GM21447 (cell line): ENCODE measurements at regions not wholly inside any gene's neighbourhood (a gene's known extent, or its start where the extent isn't known, plus 50 kb on each side); places are given as distances from the start of the nearest gene placed in this dataset.
"Not testable (repeated sequence)": the region's sequence is repeated elsewhere in the genome, so short reads cannot be mapped to it uniquely, and the experiment has no call there.

Experiments
- ATAC-seq: cut with Tn5 transposase; IDR thresholded peaks from one replicate; pipeline ENCODE4 v1.9.1; 2021; ENCODE audit not compliant: unreplicated experiment

DNA sequence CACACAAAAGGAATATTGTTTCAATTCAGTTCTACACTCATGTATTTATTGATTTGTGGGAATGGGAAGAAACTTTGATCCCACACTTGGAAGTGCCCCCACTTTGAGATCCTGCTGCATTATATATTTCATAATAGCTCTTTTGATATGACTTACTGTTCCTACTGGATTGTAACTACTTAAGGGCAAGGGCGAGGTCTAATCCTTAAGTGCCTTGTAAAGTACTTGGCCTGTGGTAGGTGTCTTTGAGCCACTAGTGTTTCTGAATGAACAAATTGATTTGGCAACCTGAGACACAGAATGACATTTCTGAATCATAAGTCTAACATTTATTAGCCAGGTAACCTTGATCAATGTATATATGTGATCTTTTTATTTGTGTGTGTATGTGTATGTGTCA is 767.2 kb downstream of the RAB28 start:
- ATAC-seq, result no peak

- no peak for ATAC-seq
These were observed 771.3 kb downstream of the RAB28 start for GRCh38 chr4:12712648-12713339.

DNA sequence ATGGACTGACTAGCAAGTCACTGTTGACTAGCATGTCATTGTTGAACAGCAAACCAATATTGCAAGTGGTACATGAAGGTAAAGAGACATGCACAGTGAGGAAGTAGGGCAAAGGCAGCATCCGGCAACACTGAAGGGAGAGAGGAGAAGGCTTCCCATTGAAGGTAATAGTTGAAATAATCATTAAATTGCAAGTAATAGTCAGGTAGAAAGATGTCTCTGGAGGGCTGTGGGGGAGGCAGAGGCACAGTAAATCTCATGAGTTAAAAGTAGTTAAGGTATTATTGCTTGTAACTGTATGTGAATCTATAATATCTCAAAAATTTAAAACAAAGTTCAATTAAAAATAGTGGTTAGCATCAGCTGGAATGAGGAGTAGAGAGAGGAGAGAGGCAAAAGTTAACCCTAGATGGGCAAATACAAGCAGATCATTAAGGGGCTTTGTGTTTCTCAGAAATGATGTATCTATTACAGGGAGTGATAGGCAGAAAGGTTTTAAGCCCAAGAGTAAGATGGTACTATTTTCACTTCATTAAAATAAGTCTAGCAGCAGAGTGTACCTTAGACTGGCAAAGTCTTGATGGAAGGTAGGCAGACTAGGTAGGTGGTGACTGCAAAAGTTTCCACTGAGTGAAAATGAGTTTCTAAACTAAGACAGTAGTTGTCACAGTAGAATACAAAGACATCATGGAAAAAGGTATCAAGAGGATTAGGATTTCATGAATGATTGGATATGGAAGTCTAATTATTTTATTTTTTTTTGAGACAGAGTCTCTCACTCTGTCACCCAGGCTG is 776.6 kb downstream of the RAB28 start:
- no peak for ATAC-seq

GRCh38 chr4:12703036-12703435 is 781.1 kb downstream of the RAB28 start:
- no peak for ATAC-seq

- ATAC-seq, result no peak
These were observed 782.8 kb downstream of the RAB28 start for GRCh38 chr4:12701384-12701783.

DNA sequence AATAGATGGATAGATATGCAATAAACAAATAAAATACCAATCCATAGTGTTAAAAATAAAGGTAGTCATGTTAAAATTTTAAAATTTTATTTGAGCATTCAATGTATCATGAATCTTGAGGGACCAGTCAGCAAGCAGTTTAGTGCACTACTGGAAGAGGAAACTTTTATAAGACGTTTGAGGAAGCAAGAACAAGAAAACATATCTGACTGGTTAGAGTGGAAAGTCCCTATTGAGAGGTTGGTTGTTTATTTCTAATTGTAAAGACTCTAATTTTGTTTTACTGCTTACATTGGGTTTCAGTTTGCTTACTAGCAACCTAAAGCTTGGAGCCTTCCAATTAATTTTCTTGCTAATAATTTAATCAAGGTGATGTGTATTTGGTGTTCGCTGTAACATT is 786.2 kb downstream of the RAB28 start:
- no peak for ATAC-seq

DNA sequence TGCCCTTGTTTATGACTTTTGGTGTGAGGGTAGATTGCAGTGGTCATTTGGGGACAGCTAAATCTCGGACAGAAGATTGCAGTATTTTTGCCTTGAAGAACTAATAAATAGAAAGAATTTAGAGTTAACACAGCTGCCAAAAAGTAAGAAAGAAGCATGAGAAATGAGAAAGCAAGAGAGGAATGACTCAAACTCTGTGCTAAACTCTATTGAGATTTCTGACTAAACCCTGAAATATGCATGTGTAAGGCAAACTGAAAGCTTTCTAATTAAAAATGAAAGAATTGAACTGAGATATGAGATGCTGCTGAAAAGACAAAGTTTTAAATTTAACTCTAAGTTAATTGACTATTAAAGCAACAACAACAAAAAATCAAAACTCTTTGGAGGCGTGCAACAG is 791.3 kb downstream of the RAB28 start:
- no peak for ATAC-seq

GRCh38 chr4:12691168-12691567 is 793.0 kb downstream of the RAB28 start:
- no peak for ATAC-seq

DNA sequence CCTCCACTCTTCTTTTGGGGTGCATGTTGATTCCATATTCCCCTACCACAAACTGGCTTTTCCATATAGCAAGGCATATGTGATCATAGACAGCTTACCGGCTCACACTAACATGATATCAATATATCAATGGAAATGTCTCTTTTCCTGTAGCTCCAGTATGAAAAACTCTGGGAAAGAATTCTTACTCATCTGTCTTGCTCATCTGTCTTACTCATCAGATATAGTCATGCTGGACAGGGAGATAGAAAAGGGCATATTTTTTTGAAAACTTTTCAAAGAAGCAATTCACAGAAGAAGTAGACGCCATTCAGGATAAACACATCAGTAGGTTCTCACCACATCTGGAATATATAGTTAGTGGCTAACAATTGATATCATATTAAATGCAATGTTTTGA is 794.7 kb downstream of the RAB28 start:
- no peak for ATAC-seq

GRCh38 chr4:12679217-12679616 is 804.9 kb downstream of the RAB28 start:
- ATAC-seq, result no peak

DNA sequence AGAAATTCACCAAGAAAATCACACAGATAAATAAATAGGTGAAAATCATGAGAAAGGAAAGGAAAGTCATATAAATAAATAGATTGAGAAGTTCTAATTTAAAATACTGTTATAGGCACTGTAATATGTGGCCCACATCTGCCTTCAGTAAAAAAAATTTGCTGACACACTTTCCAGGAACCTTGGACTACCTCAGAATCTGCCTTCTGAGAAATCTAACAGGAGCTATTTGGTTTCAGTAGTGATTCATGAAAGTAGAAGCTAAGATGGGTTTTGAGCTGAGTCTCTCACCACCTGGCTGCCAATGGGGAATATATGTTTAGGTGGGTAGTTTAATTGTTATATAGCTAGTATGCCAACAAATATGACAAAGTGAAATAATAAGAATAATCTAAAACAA is 810.0 kb downstream of the RAB28 start:
- no peak for ATAC-seq

- ATAC-seq, result no peak
These were observed 811.8 kb downstream of the RAB28 start for GRCh38 chr4:12672303-12672702.

GRCh38 chr4:12658146-12658545 is 826.0 kb downstream of the RAB28 start:
- no peak for ATAC-seq

GRCh38 chr4:12651876-12652275 is 832.3 kb downstream of the RAB28 start:
- no peak for ATAC-seq

DNA sequence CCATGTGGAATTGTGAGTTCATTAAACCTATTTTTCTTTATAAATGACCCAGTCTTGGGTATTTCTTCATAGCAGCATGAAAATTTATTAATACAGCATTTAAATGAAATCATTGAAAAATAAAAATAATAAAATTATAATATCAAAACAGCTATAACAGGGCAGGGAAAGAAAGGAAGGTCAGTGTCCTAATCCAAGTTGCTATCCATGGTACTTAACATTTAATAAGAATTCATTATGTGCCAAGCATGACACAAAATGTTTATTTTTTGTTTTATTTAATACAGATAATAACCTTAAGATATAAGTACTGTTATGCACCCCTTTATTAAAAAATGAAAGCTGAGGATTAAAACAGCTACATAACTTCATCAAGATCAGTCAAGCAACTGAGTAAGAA is 838.4 kb downstream of the RAB28 start:
- ATAC-seq, result no peak

GRCh38 chr4:12644261-12644660 is 839.9 kb downstream of the RAB28 start:
- no peak for ATAC-seq

- no peak for ATAC-seq
These were observed 847.9 kb downstream of the RAB28 start for GRCh38 chr4:12636191-12636590.

GRCh38 chr4:12635629-12636028 is 848.5 kb downstream of the RAB28 start:
- ATAC-seq, result no peak

GRCh38 chr4:12633053-12633651 is 851.0 kb downstream of the RAB28 start:
- ATAC-seq, result peak; percentile 99

DNA sequence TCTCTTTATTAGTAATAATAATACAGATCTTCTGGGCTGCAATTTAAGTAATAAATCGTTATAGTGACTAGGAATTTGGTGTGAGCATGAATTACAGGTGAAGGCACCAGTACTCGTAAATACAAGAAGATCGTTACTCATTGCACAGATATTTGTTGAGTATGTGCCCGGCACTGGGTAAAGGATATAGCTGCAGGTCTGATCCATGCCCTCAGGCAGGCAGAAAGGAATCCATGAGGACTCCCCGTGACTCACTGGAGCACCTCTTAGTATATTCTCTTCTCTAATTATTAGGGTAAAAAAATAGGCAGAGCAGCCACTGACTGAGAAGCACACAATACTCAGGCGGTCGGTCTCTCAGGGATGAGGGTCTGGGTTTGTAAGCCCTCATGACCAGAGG is 868.3 kb downstream of the RAB28 start:
- no peak for ATAC-seq

- no peak for ATAC-seq
These were observed 871.3 kb downstream of the RAB28 start for GRCh38 chr4:12612876-12613275.

DNA sequence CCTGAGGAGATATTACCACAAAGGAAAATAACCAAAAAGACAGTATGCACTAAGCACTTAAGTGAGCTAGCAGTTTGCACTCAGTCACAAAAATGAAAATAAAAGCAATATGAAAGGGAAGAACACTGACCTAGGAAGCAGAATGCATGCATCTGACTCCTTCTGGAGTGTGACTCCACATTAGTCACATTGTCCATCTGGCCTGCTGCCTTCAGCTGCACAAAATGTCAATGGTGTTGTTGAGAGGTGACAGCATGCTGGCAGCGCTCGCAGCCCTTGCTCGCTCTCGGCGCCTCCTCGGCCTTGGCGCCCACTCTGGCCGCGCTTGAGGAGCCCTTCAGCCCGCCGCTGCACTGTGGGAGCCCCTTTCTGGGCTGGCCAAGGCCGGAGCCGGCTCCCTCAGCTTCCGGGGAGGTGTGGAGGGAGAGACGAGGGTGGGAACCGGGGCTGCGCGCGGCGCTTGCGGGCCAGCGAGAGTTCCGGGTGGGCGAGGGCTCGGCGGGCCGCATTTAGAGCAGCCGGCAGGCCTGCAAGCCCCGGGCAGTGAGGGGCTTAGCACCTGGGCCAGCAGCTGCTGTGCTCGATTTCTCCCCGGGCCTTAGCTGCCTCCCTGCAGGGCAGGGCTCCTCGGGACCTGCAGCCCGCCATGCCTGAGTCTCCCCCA is 874.8 kb downstream of the RAB28 start:
- ATAC-seq, result not testable (repeated sequence)
